ENCODE measurements at regions not wholly inside any gene's neighbourhood (a gene's known extent, or its start where the extent isn't known, plus 50 kb on each side); places are given as distances from the start of the nearest gene placed in this dataset.

GRCh38 chr9:3136686-3137346 lies 292.9 kb upstream of the PUM3 start:
- no peak overlapping the region for H3K4me3 ChIP-seq (ENCODE audit: low read depth, low read length)
- TF ChIP-seq CTCF (IDR thresholded peaks at IDR 0.05; ENCODE audit: insufficient read depth, low read length, missing control alignments) = no peak
- POLR2A ChIA-PET = no interaction called here
- CTCF ChIA-PET = no interaction called here
- DNase-seq (ENCODE audit: low read depth, low spot score) = peak; percentile 17

- CTCF ChIA-PET = no interaction called here
- POLR2A ChIA-PET = no interaction called here
- H3K4me3 ChIP-seq (ENCODE audit: low read depth, low read length) = no peak overlapping the region
- no peak for TF ChIP-seq CTCF (IDR thresholded peaks at IDR 0.05; ENCODE audit: insufficient read depth, low read length, missing control alignments)
- DNase-seq (ENCODE audit: low read depth, low spot score) = no peak
Observed at GRCh38 chr9:3136230-3136629, 292.3 kb upstream of the PUM3 start.

GRCh38 chr9:3127564-3127963 lies 283.7 kb upstream of the PUM3 start:
- ChIA-PET CTCF (no interaction called here), POLR2A (no interaction called here)
- no peak overlapping the region for H3K4me3 ChIP-seq (ENCODE audit: low read depth, low read length)
- DNase-seq (ENCODE audit: low read depth, low spot score) = no peak
- TF ChIP-seq CTCF (IDR thresholded peaks at IDR 0.05; ENCODE audit: insufficient read depth, low read length, missing control alignments) = no peak

- H3K4me3 ChIP-seq (ENCODE audit: low read depth, low read length) = no peak overlapping the region
- CTCF ChIA-PET = no interaction called here
- no peak for TF ChIP-seq CTCF (IDR thresholded peaks at IDR 0.05; ENCODE audit: insufficient read depth, low read length, missing control alignments)
- no peak for DNase-seq (ENCODE audit: low read depth, low spot score)
- POLR2A ChIA-PET = no interaction called here
Observed at GRCh38 chr9:3125602-3126405, 281.9 kb upstream of the PUM3 start.

GRCh38 chr9:3124001-3124400 lies 280.1 kb upstream of the PUM3 start:
- CTCF ChIA-PET = no interaction called here
- POLR2A ChIA-PET = no interaction called here
- no peak overlapping the region for H3K4me3 ChIP-seq (ENCODE audit: low read depth, low read length)
- DNase-seq (ENCODE audit: low read depth, low spot score) = no peak
- TF ChIP-seq CTCF (IDR thresholded peaks at IDR 0.05; ENCODE audit: insufficient read depth, low read length, missing control alignments) = no peak

GRCh38 chr9:3118081-3118480 lies 274.2 kb upstream of the PUM3 start:
- no peak for DNase-seq (ENCODE audit: low read depth, low spot score)
- POLR2A ChIA-PET = no interaction called here
- no peak overlapping the region for H3K4me3 ChIP-seq (ENCODE audit: low read depth, low read length)
- CTCF ChIA-PET = no interaction called here
- no peak for TF ChIP-seq CTCF (IDR thresholded peaks at IDR 0.05; ENCODE audit: insufficient read depth, low read length, missing control alignments)

Measured in AG04449 (cell line).